ENCODE measurements at regions not wholly inside any gene's neighbourhood (a gene's known extent, or its start where the extent isn't known, plus 50 kb on each side); places are given as distances from the start of the nearest gene placed in this dataset.

GRCh38 chr12:126191949-126192348 is 1126.7 kb downstream of the AACS start:
- intact Hi-C loops (cut with micrococcal nuclease; ENCODE audit: unreplicated experiment) = no loop called here
- DNase-seq (ENCODE audit: low read depth, low spot score) = no peak

More at GRCh38 chr12:126191949-126192348, 1126.7 kb downstream of the AACS start:
- FAIRE-seq (no peak), ATAC-seq (no peak)
- Histone ChIP-seq H3K9ac (ENCODE audit: control insufficient read depth, insufficient read depth, low read length) (no peak overlapping the region), H3K36me3 (ENCODE audit: control insufficient read depth in 2 of 2, insufficient read depth in 2 of 2, low read length in 1 of 2) (no peaks in the 10 kb centered on the region), H3K79me2 (ENCODE audit: control insufficient read depth, insufficient read depth, low read length) (no peaks in the 10 kb centered on the region), H2AFZ (ENCODE audit: control insufficient read depth, low read depth, low read length) (no peak overlapping the region), H3K9me3 (replicated peaks; ENCODE audit: control insufficient read depth, insufficient read depth, low read length) (no peaks in the 10 kb centered on the region; the same call in 2 of the 3 replicates), H3K4me2 (ENCODE audit: control insufficient read depth, insufficient read depth) (no peak overlapping the region), H3K27me3 (replicated peaks in 1 of 2; ENCODE audit: control insufficient read depth in 2 of 2, insufficient read depth in 2 of 2, low read length in 1 of 2) (no peaks in the 10 kb centered on the region), H3K4me3 (no peak overlapping the region), H3K4me1 (ENCODE audit: control insufficient read depth, insufficient read depth, low read length) (no peaks in the 10 kb centered on the region), H3K27ac (ENCODE audit: control insufficient read depth, insufficient read depth) (no peak overlapping the region), H4K20me1 (ENCODE audit: control insufficient read depth, insufficient read depth) (no peaks in the 10 kb centered on the region)
- TF ChIP-seq FOS (IDR thresholded peaks at IDR 0.05; ENCODE audit: borderline replicate concordance, extremely low read depth, insufficient read length) = no peak
- TF ChIP-seq ATF2 (IDR thresholded peaks at IDR 0.05; ENCODE audit: low read length) = no peak
- no peak for TF ChIP-seq MLLT1 (IDR thresholded peaks at IDR 0.05)
- TF ChIP-seq NR2C2 (IDR thresholded peaks at IDR 0.05; ENCODE audit: borderline replicate concordance, control insufficient read depth, insufficient read length, low read depth) = no peak
- ChIA-PET SMC1A (ENCODE audit: uncharacterized antibody, unreplicated experiment) (no interaction called here), POLR2A (no interaction called here), CTCF (interaction anchor here (0.5 kb wide), 1 partner anchor 866 kb away, joined by 3 read pairs; no protein-coding TSS in a partner anchor), RAD21 (ENCODE audit: unreplicated experiment) (no interaction called here)
- no TSS peak for BruUV-seq (replicated peaks)
- in situ Hi-C loops (cut with MboI) = no loop called here
- 28% methylated on average over 13 of the region's 13 CpGs for WGBS (ENCODE audit: insufficient coverage, insufficient replicate concordance, low lambda C conversion rate, missing lambda C conversion rate)
